ENCODE measurements at regions not wholly inside any gene's neighbourhood (a gene's known extent, or its start where the extent isn't known, plus 50 kb on each side); places are given as distances from the start of the nearest gene placed in this dataset.

GRCh38 chr15:77546870-77547269 lies 85.8 kb downstream of the LINGO1 start:
- H3K27me3 ChIP-seq (ENCODE audit: control insufficient read depth in 2 of 2, insufficient read depth in 2 of 2, low read length in 2 of 2) = no peaks in the 10 kb centered on the region; a peak in 1 of 5 replicates
- H3K4me2 ChIP-seq (ENCODE audit: insufficient read depth, low read length) = no peak overlapping the region
- H4K20me1 ChIP-seq (replicated peaks; ENCODE audit: control insufficient read depth, insufficient read depth, low read length) = no peaks in the 10 kb centered on the region; the same call in 1 of the 2 replicates
- H3K9me3 ChIP-seq (replicated peaks; ENCODE audit: control insufficient read depth, insufficient read depth, low read depth, low read length) = no peaks in the 10 kb centered on the region
- H3K79me2 ChIP-seq (ENCODE audit: control insufficient read depth, insufficient read depth, low read length) = no peaks in the 10 kb centered on the region
- peak; percentile 11 for FAIRE-seq
- no peaks in the 10 kb centered on the region for H3K9me1 ChIP-seq (ENCODE audit: control insufficient read depth, insufficient read depth, low read length)
- WGBS (ENCODE audit: insufficient coverage, low coverage, missing lambda C conversion rate) = 0% methylated on average over 1 of the region's 1 CpG
- H3K4me3 ChIP-seq = no peak overlapping the region
- no TSS peak for BruUV-seq (replicated peaks)
- H3K4me1 ChIP-seq (replicated peaks in 1 of 2; ENCODE audit: control insufficient read depth in 2 of 2, insufficient read depth in 2 of 2, low read length in 2 of 2) = peaks cover 0 to 26% of the 10 kb centered on the region in 2 experiments; a peak in 4 of 5 replicates
- DNase-seq (ENCODE audit: extremely low read depth in 1 of 4, low spot score in 3 of 4) = no peak
- no peak overlapping the region for H2AFZ ChIP-seq (ENCODE audit: low read depth, low read length)
- in situ Hi-C loops (cut with MboI) (no loop called here), intact Hi-C loops (cut with micrococcal nuclease) (loop anchor here (5.0 kb wide), 1 partner anchor 520 kb away; no protein-coding TSS in a partner anchor)
- no peaks in the 10 kb centered on the region for H3K36me3 ChIP-seq (ENCODE audit: control insufficient read depth, insufficient read depth, low read length)
- no peak for ATAC-seq
- H3K27ac ChIP-seq (ENCODE audit: extremely low read depth, low read depth, low read length) = no peak overlapping the region
- no peak overlapping the region for H3K9ac ChIP-seq (ENCODE audit: insufficient read depth in 1 of 2, low read depth in 2 of 2, low read length in 2 of 2)
- TF ChIP-seq CTCF (IDR thresholded peaks at IDR 0.05 in 2 of 3, conservative IDR thresholded peaks at IDR 0.05 in 1 of 3; ENCODE audit: insufficient read depth in 2 of 3, low read depth in 1 of 3, low read length in 3 of 3) (peak in 2 of 3 experiments; percentile 5 to 30; a peak in 1 of 6 replicates), RAD21 (CRISPR knock-in tag; conservative IDR thresholded peaks at IDR 0.05 in 1 of 2, IDR thresholded peaks at IDR 0.05 in 1 of 2) (peak in 1 of 2 experiments; percentile 34; a peak in 2 of 4 replicates), THRB (CRISPR knock-in tag; conservative IDR thresholded peaks at IDR 0.05) (no peak)
- POLR2A ChIA-PET = no interaction called here
- CTCF ChIA-PET (ENCODE audit: low intra/inter-chr PET ratio) = no interaction called here

Measured in K562 (cell line).